HG03175 (cell line): ENCODE measurements at regions not wholly inside any gene's neighbourhood (a gene's known extent, or its start where the extent isn't known, plus 50 kb on each side); places are given as distances from the start of the nearest gene placed in this dataset.
A peak's percentile ranks its signal among the peaks of the same experiment; 100 is the strongest.

ENCODE experiments used
- ATAC-seq: cut with Tn5 transposase; IDR thresholded peaks from one replicate; pipeline ENCODE4 v1.9.1; 2021; ENCODE audit warnings: mild to moderate bottlenecking, moderate library complexity; ENCODE audit not compliant: unreplicated experiment

DNA sequence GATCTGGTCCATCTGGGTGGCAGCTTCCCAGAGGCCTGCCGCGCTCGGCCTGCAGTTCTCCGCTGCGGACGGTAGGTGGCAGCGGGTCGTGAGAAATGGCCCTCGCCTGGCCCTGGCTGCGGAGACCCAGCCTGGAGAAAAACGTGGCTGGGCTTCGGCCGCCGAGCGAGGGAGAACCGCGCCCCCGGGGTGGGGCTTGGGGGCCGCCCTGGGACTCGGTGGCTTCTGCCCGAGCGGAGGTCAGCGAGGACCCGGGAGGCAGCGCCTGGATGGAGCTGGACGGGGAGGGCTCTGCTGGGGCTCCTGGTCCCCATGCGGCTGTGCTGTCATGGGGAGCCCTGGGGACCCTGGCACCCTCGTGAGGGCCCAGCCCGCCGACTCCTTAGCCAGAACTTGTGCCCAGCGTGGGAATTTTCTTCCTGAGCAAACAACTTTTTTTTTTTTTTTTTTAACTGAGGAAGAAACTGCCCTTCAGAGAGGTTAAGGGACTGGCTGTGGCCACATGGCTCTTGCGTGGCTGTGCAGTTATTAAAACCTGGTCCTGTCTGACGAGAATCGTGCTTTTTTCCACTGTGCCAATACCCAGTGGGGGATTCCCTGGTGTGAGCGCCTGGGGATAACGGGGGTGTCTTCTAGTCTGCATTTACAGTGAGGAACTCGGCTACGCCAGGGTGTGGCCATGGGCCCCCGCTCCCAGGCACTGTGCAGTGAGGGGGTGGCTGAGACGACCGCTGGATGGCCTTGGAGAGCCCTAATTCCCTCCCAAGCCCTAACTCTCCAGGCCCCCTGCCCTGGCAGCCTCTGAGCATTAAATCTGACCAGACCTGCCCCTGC is 535.6 kb downstream of the INSC start:
- ATAC-seq: peak; percentile 97

DNA sequence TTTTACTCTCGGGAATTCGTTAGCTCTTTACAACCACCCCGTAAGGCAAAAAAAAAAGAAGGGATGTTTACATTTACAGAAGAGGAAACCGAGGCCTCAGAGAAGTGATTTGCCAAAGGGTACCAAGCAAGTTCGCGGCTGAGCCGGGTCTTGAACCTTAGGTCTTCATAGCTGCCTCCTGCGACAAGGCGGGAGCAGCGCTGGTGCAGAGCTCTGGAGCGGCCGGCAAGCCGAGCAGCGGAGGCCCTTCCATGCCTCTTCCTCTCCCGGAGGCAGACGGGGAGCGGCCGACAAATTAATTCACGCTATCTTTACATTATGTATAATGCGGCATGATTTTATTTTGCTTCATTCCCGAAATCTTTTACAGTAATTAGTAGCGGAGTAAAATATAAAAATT is 536.3 kb downstream of the INSC start:
- ATAC-seq: no peak

DNA sequence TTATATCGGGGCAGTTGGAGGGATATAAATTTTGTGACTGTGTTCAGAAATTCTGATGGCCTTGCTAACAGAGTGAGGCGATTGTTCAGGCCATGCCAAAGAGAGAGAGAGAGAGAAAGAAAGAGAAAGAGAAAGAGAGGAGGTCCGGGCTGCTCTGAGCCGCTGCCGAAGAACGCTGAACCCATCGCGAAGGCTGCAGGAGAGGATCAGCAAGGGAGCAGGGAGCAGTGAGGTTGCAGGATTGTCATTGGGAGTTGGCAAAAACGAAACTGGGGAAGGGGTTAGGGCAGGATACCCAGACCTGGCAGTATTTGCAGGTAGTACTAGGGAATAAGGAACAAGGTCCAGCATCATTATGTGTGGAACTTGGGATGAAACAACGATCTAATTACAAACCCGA is 537.1 kb downstream of the INSC start:
- no peak for ATAC-seq

DNA sequence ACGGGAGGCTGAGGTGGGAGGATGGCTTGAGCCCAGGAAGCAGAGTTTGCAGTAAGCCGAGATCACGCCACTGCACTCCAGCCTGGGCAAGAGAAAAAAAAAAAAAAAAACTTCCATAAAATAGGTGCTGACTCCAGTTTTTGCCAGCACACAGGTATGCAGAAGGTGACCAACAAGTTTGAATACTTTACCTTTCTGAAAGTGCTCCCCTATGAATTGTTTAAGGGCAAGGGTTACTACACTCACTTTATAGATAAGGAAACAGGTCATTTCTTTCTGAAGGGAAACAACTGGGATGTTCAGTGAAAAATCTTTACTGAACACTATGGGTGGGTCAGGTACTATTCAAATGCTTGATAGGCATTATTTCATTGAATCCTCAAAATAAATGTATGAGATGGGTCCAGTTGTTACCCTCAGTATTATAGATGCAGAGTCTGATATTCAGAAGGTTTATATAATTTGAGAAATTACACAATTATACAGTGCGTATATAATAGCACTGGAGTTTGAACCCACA is 538.5 kb downstream of the INSC start:
- no peak for ATAC-seq

DNA sequence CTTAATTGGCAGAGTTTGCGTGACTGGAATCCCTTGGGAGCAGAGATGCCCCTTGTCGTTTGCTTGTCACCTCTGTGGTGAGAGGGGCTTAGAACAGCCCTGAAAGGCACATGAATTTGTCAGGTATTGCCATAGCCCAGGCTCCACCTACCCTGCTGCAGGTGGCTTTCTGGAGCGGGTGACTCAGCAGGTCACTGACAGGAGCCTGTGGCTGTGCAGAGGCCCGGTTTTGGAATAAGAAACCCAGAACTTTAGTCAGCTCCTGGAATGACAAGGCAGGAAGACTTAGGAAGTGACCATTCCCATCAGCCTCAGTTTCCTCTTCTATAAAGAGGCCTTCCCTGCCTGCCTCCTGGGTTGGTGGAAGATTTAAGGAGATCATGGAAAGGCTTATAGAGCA is 539.7 kb downstream of the INSC start:
- ATAC-seq: no peak

DNA sequence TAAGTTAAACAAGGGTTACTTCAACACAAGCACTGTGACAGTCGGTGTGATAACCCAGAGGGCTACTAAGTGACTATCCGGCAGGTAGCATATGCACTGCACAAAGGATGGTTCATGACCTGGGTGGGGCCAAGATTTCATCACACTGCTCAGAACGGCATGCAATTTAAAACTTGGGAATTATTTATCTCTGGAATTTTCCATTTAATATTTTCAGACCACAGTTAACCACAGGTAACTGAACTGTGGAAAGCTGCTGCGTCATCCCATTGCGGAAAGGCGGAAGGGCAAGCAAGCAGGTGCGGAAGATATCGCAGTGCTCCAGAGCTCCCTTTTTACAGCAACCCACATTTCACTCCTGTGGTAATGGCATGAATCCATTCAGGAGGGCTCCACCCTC is 540.8 kb downstream of the INSC start:
- no peak for ATAC-seq

DNA sequence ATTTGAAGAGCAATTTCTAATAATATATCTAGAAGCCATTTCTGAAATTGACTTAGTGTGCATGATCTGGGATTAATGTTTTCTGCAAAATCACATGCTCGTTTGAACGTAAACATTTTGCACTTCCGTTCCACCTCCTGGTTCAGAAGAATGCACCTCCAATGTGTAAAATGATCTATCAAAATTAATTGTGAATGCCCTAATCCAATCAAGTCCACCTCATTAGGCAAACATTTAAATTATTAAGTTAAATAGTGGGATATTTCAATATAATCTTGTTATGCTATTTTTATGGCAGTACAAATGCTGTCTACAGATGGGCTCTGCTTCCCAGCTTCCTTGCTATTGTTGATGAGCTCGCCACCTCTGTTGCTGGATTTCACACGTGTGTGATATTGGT is 542.5 kb downstream of the INSC start:
- ATAC-seq: no peak

DNA sequence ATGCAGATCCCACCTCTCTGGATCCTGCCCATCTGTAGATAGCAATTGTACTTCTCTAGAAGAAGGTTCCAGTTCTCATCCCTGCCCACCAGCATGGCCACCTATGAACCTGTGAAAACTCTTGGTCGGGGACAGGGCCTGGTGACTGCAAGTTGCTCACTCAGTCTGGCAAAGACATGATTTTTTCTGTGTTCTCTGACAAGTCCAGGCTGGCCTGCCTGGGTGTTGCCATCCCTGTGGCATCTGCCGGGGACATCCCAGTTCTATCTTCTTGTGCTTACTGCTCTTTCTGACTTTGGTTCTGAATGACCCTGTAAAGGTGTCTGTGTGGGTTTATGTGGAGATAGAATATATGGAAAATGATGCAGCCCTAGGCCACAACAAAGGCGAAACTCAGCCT is 545.8 kb downstream of the INSC start:
- no peak for ATAC-seq

DNA sequence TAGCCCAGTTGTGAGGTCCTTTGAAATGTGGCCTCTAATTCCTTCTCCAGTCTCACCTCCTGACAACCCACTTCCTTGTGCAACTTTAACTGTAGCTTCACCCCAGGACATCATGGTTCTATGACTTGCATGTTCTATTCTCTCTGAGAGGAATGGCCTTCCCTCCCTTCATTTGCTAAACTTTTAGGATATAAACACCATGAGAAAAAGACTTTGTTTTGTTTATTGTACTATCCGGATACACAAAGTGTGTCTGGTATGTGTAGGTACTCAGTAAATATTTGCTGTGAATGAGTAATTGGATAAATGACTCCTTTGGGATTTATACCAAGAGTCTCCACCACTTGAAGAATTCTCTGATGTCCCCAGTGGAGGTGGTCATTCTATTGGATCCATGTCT is 547.6 kb downstream of the INSC start:
- no peak for ATAC-seq

DNA sequence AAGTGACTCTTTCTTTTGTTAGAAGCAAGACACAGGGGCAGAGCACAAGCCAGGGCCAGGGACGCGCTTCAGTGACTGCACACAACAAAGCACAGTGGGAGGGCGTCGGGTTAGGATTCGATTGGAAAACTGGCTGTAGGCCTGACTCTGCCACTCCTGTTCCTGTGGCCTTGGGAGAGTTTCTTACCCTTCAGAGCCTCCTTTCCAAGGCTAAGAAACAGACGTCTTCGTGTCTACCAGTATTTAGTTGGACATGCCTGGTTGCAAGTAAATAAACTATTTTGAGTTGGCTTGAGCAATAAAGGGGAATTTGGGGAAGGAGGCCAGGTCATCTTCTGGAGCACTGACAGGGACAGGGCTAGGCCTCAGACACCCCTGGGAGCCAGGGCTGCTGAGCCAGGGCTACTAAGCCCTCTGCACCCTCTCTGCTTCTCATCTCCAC is 549.1 kb downstream of the INSC start:
- no peak for ATAC-seq

DNA sequence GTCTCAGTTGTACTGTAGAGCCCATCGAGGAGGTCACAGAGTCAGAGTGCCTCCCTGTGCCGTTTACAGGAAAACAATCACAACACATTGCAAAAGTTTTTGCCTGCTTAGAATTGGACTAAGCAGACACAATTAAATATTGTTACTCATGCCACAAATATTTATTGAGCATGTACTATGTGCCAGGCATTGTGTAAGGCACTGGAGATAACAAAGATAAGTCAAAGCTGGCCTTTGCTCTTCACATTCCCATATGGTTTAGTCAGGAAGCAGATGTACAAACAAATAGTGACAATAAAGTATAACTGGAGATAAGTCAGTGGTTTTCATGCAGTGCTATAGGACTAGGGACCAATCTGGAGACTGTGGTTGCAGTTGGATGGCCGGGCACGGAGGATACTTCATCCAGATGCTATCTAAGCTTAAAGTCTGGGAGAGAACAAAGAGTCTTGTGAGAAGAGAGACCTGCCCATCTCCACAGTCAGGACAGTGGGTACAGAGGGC is 550.7 kb downstream of the INSC start:
- no peak for ATAC-seq

DNA sequence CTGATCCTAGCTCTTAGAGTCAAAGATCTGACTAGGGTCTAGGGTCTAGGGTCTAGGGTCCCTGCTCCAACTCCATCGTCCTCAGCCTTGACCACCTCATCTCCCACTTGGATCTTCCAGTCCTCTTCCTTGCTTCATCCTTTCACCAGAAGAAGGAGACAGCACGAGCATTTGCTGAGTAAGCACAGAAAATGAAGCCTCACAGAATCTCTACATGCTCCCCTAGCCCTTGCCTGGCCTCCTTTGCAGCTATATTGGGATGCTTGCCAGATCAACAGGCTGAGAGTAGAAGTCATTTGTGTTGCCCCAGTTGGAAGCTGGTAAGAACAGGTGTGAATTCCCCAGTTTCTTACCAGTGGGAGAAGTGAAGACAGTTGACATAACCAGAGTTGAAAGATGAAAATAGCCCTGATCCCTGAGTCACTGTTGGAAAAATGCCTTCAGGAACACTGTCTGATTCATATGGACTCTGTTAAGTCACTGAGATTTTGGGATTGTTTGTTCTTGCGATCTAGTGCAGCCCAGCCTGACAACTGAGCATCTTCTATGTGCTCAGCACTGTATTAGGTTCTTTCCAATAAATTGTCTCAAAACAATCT is 552.5 kb downstream of the INSC start:
- ATAC-seq: no peak

DNA sequence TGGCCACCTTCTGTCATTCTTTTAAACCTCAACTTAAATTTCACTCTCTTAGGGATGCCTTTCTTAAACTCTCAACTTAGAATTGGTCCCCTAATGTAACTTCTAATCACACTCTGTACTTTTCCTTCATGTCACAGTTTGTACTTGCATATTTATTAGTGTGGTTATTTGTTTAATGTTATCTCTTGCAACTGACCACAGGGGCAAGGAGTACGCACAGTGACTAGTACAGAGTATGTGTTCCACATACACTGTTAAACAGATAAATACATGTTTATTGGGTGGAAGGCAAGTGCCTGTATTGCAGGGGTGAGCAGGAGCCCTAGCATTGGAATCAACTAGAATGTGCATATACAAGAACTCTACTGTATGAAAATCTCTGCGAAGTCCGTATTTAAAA is 554.0 kb downstream of the INSC start:
- no peak for ATAC-seq

DNA sequence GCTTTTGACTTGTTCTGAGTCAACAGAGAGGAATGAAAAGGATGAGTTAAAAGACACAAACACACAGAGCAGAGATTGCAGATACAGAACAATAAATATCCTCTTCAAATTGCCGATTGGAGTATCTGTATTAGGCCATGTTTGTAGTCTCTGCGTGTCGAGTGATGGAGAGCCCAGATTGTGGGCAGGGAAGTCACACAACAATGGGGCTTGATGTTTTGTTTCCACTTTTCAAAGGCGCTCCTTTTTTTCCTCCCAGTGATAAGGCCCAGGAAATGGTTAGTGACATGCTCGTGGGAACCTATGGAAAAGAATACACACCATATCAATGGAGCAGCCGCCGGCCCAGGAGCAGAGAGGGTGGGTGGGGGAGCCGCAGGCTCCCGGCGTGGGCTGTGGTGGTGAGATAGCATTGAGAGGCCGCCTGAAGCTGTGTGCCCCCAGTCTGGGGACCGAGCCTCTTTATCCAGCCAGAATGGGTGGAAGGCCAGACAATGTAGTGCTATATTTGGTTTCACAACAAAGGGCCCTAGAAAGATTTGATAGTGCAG is 555.9 kb downstream of the INSC start:
- no peak for ATAC-seq

DNA sequence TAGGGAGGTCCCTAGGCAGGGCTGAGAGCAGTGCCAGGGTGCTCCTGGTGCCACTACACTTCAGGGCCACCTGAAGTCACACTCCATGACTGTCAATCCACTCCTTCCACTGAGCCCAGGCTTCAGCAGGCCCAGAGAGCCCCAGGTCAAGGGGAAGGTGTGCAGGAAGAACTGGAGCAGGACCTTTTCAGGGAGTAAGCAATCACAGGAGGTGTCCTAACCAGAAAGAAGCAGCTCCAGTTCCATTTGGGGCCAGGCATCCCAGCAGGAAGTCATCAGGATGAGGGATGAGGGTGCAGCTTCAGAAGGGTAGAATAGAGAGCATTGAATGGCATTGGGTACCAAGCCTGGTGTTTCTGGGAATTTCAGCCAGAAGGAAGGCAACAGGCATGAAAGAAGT is 556.5 kb downstream of the INSC start:
- no peak for ATAC-seq

DNA sequence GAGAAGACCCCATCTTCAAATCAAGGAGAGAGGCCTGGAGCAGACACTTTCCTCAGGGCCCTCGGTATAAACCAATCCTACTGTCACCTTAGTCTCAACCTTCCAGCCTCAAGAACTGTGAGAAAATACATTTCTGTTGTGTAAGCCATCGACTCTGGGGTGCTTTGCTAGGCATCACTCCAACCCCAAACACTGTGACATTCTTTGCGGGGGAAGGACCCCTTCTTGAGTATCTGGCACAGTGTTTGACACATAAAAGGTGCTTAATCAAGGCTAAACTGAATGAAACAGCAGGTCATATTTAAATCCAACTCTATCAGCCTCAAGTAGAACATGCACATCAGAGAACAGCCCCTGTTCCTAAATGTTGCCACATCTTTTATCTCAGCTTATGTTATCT is 558.1 kb downstream of the INSC start:
- no peak for ATAC-seq

DNA sequence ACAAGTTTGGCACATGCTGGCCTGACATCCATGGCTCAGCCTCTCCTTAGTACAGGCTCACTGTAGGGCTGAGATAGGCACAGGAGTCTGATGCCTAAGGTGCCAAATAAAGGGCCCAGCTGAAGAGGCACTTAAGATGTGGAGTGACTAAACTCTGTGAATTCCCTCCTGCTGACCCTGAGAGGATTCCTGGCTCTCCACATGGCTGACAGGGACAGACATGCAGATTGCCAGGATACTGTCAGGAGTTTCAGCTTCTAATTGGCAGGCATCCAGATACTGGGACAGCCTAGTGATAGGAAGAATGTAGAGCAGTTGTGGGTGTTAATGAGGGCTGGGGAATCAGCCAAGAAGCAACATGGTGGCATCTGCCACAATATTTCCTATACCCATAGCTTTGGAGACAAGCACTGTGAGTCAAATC is 558.7 kb downstream of the INSC start:
- ATAC-seq: no peak

DNA sequence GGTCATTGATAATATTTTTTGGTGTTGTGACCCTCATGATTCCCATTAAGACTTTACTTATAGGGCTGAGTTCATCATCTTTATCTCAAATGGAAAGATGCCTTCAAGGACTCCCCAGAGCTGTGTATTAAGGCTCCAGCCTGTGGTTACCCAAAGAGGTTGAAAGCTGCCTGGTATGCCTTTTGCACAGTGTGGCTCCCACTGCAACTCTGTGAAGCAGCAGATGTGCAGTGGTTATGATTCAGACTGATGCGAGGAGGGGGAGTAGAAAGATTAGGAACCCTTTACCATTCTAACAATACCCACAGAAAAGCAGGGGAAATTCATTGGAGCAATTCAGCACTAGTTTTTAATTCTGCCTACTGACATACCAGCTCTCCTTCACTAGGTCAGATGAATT is 560.0 kb downstream of the INSC start:
- no peak for ATAC-seq

DNA sequence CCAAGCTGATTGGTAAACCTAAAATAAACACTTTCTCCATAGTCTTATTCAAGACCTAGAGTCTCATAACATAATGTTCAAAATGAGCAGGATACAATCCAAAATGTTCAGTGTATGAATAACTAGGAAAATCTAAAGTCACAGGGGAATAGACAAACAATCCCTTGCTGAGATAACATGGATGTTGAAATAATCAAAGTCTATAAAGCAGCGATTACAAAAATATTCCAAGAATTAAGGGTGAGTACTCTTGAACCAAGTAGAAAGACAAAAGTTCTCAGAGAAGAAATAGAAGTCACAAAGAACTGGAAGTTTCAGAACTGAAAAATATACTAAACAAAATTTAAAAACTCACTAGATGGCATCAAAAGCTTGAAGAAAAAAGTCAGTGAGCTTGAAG is 561.0 kb downstream of the INSC start:
- ATAC-seq: no peak

DNA sequence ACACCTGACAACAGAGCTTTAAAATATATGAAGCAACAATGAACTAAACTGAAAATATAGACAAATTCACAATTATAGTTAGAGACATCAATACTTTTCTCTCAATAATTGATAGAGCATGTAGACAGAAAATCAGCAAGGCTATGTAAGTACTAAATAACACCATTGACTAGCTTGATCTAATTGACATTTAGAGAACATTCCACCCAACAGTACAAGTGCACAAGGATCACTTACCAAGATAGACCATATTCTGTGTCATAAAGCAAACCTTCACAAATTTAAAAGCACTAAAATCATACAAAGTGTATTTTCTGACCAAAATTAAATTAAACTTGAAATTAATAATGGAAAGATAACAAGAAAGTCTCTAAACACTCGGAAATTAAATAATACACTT is 562.5 kb downstream of the INSC start:
- no peak for ATAC-seq

DNA sequence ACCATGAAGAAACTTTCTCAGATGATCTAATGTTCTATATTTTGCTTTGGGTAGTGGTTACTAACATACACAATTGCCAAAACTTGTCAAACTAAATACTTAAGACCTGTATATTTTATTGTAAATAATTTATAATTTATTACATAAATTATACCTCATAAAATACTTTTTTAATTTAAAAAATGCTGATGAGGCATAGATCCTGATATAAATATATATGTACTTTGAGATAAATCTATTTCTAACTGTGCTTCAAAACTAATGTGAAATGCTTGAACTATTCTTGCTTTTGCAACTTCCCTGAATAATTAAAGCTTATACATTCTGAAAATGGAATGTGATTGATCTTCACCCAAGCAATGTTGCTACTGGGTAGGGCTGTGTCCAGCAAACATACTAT is 568.8 kb downstream of the INSC start:
- ATAC-seq: no peak

DNA sequence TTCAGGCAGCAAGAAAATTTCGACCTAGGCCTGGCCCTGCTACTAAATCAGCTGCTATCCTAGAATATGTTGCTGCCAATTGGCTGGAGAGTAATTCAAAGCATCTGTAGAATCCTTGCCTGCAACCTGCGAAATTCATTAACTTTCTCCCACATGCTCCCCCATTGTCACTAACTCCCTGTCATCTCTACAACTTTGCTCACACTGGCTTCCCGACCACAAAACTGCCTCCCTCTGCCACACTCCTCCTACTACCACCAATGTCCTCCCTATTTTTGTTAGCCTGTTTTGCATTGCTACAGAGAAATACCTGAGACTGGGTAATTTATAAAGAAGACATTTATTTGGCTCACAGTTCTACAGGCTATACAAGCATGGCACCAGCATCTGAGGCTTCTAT is 570.6 kb downstream of the INSC start:
- ATAC-seq: no peak
